Large intestine (tissue), 3 donors: ENCODE measurements at regions not wholly inside any gene's neighbourhood (a gene's known extent, or its start where the extent isn't known, plus 50 kb on each side); places are given as distances from the start of the nearest gene placed in this dataset.

Source experiments
- DNase-seq, 2 donors: peaks; one replicate each; pipeline versions ENCODE4 v3.0.0 to v3.0.0-alpha.2; 2013
- H3K27ac ChIP-seq: one replicate; pipeline ENCODE4 v1.5.1; 2013; ENCODE audit warnings: low read length
- H3K27me3 ChIP-seq: 2 replicates; pipeline ENCODE4 v1.6.1; 2013; ENCODE audit warnings: low read length; ENCODE audit not compliant: control insufficient read depth, insufficient read depth
- H3K36me3 ChIP-seq: 2 replicates; pipeline ENCODE4 v1.6.1; 2013; ENCODE audit warnings: low read length; ENCODE audit not compliant: control insufficient read depth, insufficient read depth
- H3K4me1 ChIP-seq: one replicate; pipeline ENCODE4 v1.6.1; 2013; ENCODE audit warnings: low read length; ENCODE audit not compliant: control insufficient read depth, insufficient read depth
- H3K4me3 ChIP-seq: one replicate; pipeline ENCODE4 v1.5.1; 2013; ENCODE audit warnings: low read length
- H3K9me3 ChIP-seq: one replicate; pipeline ENCODE4 v1.6.1; 2013; ENCODE audit warnings: mild to moderate bottlenecking, low read depth, low read length, moderate library complexity; ENCODE audit not compliant: control insufficient read depth
- WGBS: methylation state at CpG from one replicate; pipeline ENCODE4 v1.1.5; 2013; ENCODE audit warnings: low lambda C conversion rate; ENCODE audit not compliant: insufficient coverage; 5-methylcytosine and 5-hydroxymethylcytosine counted together

- Histone ChIP-seq H3K36me3 (no peaks in the 10 kb centered on the region), H3K4me1 (no peaks in the 10 kb centered on the region), H3K27me3 (peaks cover 2% of the 10 kb centered on the region), H3K9me3 (no peaks in the 10 kb centered on the region), H3K27ac (no peak overlapping the region), H3K4me3 (no peak overlapping the region)
- 56% methylated on average over 1 of the region's 13 CpGs for WGBS
- DNase-seq = no peak
Observed at GRCh38 chr16:26665166-26665939, 401.4 kb upstream of the C16orf82 start.

- Histone ChIP-seq H3K27me3 (peaks cover 2% of the 10 kb centered on the region), H3K9me3 (no peaks in the 10 kb centered on the region), H3K4me3 (no peak overlapping the region), H3K27ac (no peak overlapping the region), H3K36me3 (no peaks in the 10 kb centered on the region), H3K4me1 (no peaks in the 10 kb centered on the region)
- DNase-seq = no peak
- WGBS = 100% methylated on average over 1 of the region's 2 CpGs
Observed at GRCh38 chr16:26666486-26666885, 400.2 kb upstream of the C16orf82 start.

GRCh38 chr16:26667307-26667706 lies 399.4 kb upstream of the C16orf82 start:
- Histone ChIP-seq H3K27me3 (peaks cover 2% of the 10 kb centered on the region), H3K9me3 (no peaks in the 10 kb centered on the region), H3K4me3 (no peak overlapping the region), H3K36me3 (no peaks in the 10 kb centered on the region), H3K27ac (no peak overlapping the region), H3K4me1 (no peaks in the 10 kb centered on the region)
- no CpG with 5 or more reads among the region's 12 CpGs for WGBS
- DNase-seq = no peak

GRCh38 chr16:26668026-26668425 lies 398.7 kb upstream of the C16orf82 start:
- no peak overlapping the region for H3K4me3 ChIP-seq
- no peaks in the 10 kb centered on the region for H3K9me3 ChIP-seq
- peaks cover 2% of the 10 kb centered on the region for H3K27me3 ChIP-seq
- H3K36me3 ChIP-seq = no peaks in the 10 kb centered on the region
- 69% methylated on average over 2 of the region's 8 CpGs for WGBS
- DNase-seq = no peak
- H3K27ac ChIP-seq = no peak overlapping the region
- H3K4me1 ChIP-seq = no peaks in the 10 kb centered on the region

- Histone ChIP-seq H3K9me3 (no peaks in the 10 kb centered on the region), H3K4me3 (no peak overlapping the region), H3K27ac (no peak overlapping the region), H3K4me1 (no peaks in the 10 kb centered on the region), H3K27me3 (no peaks in the 10 kb centered on the region), H3K36me3 (no peaks in the 10 kb centered on the region)
- DNase-seq = no peak
- WGBS = no CpG with 5 or more reads among the region's 6 CpGs
Observed at GRCh38 chr16:26672206-26672605, 394.5 kb upstream of the C16orf82 start.

- H3K4me1 ChIP-seq = no peaks in the 10 kb centered on the region
- H3K27me3 ChIP-seq = no peaks in the 10 kb centered on the region
- no peaks in the 10 kb centered on the region for H3K9me3 ChIP-seq
- no peak overlapping the region for H3K27ac ChIP-seq
- no peak for DNase-seq
- no peaks in the 10 kb centered on the region for H3K36me3 ChIP-seq
- H3K4me3 ChIP-seq = no peak overlapping the region
- no CpG with 5 or more reads among the region's 3 CpGs for WGBS
Observed at GRCh38 chr16:26673011-26673410, 393.7 kb upstream of the C16orf82 start.

- DNase-seq = no peak
- Histone ChIP-seq H3K27ac (no peak overlapping the region), H3K4me1 (no peaks in the 10 kb centered on the region), H3K9me3 (no peaks in the 10 kb centered on the region), H3K4me3 (no peak overlapping the region), H3K36me3 (no peaks in the 10 kb centered on the region), H3K27me3 (no peaks in the 10 kb centered on the region)
- no CpG with 5 or more reads among the region's 4 CpGs for WGBS
Observed at GRCh38 chr16:26680671-26681070, 386.1 kb upstream of the C16orf82 start.

GRCh38 chr16:26688105-26688504 lies 378.6 kb upstream of the C16orf82 start:
- H3K9me3 ChIP-seq = no peaks in the 10 kb centered on the region
- DNase-seq = no peak
- no peak overlapping the region for H3K27ac ChIP-seq
- H3K4me3 ChIP-seq = no peak overlapping the region
- no CpG with 5 or more reads among the region's 2 CpGs for WGBS
- H3K27me3 ChIP-seq = no peaks in the 10 kb centered on the region
- no peaks in the 10 kb centered on the region for H3K36me3 ChIP-seq
- no peaks in the 10 kb centered on the region for H3K4me1 ChIP-seq

GRCh38 chr16:26688699-26689098 lies 378.0 kb upstream of the C16orf82 start:
- H3K9me3 ChIP-seq = no peaks in the 10 kb centered on the region
- no peaks in the 10 kb centered on the region for H3K4me1 ChIP-seq
- no peak overlapping the region for H3K4me3 ChIP-seq
- H3K36me3 ChIP-seq = no peaks in the 10 kb centered on the region
- WGBS = 100% methylated on average over 1 of the region's 7 CpGs
- DNase-seq = no peak
- H3K27ac ChIP-seq = no peak overlapping the region
- H3K27me3 ChIP-seq = no peaks in the 10 kb centered on the region

- H3K9me3 ChIP-seq = no peaks in the 10 kb centered on the region
- DNase-seq = no peak
- no peak overlapping the region for H3K4me3 ChIP-seq
- no peaks in the 10 kb centered on the region for H3K27me3 ChIP-seq
- H3K4me1 ChIP-seq = no peaks in the 10 kb centered on the region
- H3K36me3 ChIP-seq = no peaks in the 10 kb centered on the region
- no CpG with 5 or more reads among the region's 1 CpG for WGBS
- no peak overlapping the region for H3K27ac ChIP-seq
Observed at GRCh38 chr16:26692658-26693057, 374.1 kb upstream of the C16orf82 start.

GRCh38 chr16:26697807-26698206 lies 368.9 kb upstream of the C16orf82 start:
- no CpG with 5 or more reads among the region's 2 CpGs for WGBS
- Histone ChIP-seq H3K36me3 (no peaks in the 10 kb centered on the region), H3K27ac (no peak overlapping the region), H3K4me3 (no peak overlapping the region), H3K27me3 (no peaks in the 10 kb centered on the region), H3K4me1 (no peaks in the 10 kb centered on the region), H3K9me3 (no peaks in the 10 kb centered on the region)
- no peak for DNase-seq
